NT2/D1 (cell line): ENCODE measurements at regions not wholly inside any gene's neighbourhood (a gene's known extent, or its start where the extent isn't known, plus 50 kb on each side); places are given as distances from the start of the nearest gene placed in this dataset.

Source experiments
- DNase-seq: peaks from one replicate; pipeline ENCODE4 v3.0.0-alpha.2; 2011; ENCODE audit warnings: low read depth, low spot score
- H3K27me3 ChIP-seq: 2 replicates; pipeline ENCODE4 v1.6.0; 2011; ENCODE audit warnings: mild to moderate bottlenecking; ENCODE audit not compliant: insufficient read length, insufficient read depth
- H3K36me3 ChIP-seq: 2 replicates; pipeline ENCODE4 v1.6.1; 2011; ENCODE audit warnings: mild to moderate bottlenecking, low read length, mixed read lengths; ENCODE audit not compliant: insufficient read depth, insufficient read length
- H3K4me1 ChIP-seq: 2 replicates; pipeline ENCODE4 v1.5.1; 2011; ENCODE audit not compliant: insufficient read depth, insufficient read length
- H3K4me3 ChIP-seq: 2 replicates; pipeline ENCODE4 v1.5.1; 2011; ENCODE audit warnings: low read depth; ENCODE audit not compliant: insufficient read length
- H3K9ac ChIP-seq: 2 replicates; pipeline ENCODE4 v1.6.0; 2011; ENCODE audit warnings: low read depth; ENCODE audit not compliant: insufficient read length
- H3K9me3 ChIP-seq: 2 replicates; pipeline ENCODE4 v1.5.1; 2011; ENCODE audit warnings: mild to moderate bottlenecking, low read length; ENCODE audit not compliant: insufficient read depth
- SUZ12 ChIP-seq: IDR thresholded peaks from 2 replicates; pipeline ENCODE4 v1.6.1; 2011; ENCODE audit not compliant: insufficient read length, insufficient read depth; ENCODE audit errors: extremely low read depth
- YY1 ChIP-seq: IDR thresholded peaks from 2 replicates; pipeline ENCODE4 v1.6.1; 2011; ENCODE audit not compliant: insufficient read length, insufficient read depth
- ZNF274 ChIP-seq: IDR thresholded peaks from 2 replicates; pipeline ENCODE4 v1.6.1; 2011; ENCODE audit warnings: mild to moderate bottlenecking, low read depth, low read length

DNA sequence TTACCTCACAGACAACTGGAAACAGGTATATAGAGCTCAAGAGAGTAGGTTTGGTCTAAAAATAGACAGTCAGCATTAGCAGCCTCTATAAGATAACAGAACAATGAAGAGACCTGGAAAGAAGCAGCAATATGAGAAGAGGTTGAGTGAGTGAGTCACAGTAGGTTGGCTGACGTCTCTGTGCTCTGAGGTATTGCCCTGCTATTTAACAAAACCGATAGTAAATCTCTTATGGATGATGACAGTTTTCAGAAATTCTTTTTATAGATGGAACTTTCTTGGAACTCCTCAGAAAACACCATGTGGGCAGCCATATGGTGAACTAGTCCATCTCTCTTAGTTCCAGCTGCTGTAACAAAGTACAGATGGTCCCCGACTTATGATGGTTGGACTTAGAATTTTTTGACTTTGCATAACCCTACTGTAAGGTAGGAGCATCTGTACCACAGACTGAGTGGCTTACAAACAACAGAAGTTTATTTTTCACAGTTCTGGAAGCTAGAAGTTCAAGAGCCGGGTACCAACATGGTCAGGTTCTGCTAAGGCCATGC is 123.5 kb downstream of the MBD2 start:
- Histone ChIP-seq H3K27me3 (no peaks in the 10 kb centered on the region), H3K4me1 (no peaks in the 10 kb centered on the region), H3K9me3 (no peaks in the 10 kb centered on the region), H3K9ac (no peak overlapping the region), H3K36me3 (no peaks in the 10 kb centered on the region), H3K4me3 (no peak overlapping the region)
- no peak for TF ChIP-seq ZNF274
- no peak for TF ChIP-seq SUZ12
- no peak for TF ChIP-seq YY1
- no peak for DNase-seq

DNA sequence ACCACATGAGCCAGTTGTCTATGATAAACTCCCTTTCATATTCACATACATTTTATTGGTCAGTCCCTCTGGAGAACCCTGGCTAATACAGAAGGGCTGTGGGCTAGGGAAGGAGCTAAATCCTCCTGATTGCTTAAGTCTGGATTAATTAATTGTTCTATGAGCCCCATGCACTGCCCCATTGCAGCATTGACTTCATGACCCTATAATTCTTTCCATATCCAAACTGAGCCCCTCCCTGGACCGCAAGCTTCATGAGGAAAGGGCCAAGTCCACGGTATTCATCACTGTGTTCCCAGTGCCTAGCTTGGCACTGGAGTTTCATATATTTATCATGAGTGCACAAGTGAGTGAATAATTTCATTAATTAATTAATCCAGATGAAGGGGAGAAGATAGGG is 124.0 kb downstream of the MBD2 start:
- TF ChIP-seq SUZ12 (no peak), ZNF274 (no peak), YY1 (no peak)
- no peak overlapping the region for H3K9ac ChIP-seq
- H3K27me3 ChIP-seq, result no peaks in the 10 kb centered on the region
- DNase-seq, result no peak
- H3K36me3 ChIP-seq, result no peaks in the 10 kb centered on the region
- H3K4me3 ChIP-seq, result no peak overlapping the region
- H3K9me3 ChIP-seq, result no peaks in the 10 kb centered on the region
- H3K4me1 ChIP-seq, result no peaks in the 10 kb centered on the region

DNA sequence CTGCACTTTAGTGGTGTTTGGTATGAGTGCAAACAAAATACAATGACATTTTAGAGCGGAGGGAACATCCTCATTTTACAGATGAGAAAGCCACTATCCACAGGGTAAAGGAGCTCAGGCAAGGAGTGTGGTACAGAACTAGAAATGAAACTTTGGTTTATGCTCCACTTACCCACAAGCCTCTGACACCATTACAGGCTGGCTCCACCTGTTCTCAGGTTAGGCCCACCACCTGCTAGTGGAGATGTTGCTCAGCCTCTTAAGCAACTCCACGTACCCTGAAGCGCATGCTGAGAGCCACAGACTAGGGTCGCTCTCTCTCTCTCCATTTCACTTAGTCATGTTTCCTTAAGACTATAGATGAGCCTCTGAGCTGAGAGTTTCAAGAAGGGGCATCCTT is 130.0 kb downstream of the MBD2 start:
- DNase-seq, result no peak
- H3K9me3 ChIP-seq, result no peaks in the 10 kb centered on the region
- H3K9ac ChIP-seq, result no peak overlapping the region
- no peak for TF ChIP-seq SUZ12
- no peaks in the 10 kb centered on the region for H3K4me1 ChIP-seq
- H3K36me3 ChIP-seq, result no peaks in the 10 kb centered on the region
- no peaks in the 10 kb centered on the region for H3K27me3 ChIP-seq
- no peak overlapping the region for H3K4me3 ChIP-seq

DNA sequence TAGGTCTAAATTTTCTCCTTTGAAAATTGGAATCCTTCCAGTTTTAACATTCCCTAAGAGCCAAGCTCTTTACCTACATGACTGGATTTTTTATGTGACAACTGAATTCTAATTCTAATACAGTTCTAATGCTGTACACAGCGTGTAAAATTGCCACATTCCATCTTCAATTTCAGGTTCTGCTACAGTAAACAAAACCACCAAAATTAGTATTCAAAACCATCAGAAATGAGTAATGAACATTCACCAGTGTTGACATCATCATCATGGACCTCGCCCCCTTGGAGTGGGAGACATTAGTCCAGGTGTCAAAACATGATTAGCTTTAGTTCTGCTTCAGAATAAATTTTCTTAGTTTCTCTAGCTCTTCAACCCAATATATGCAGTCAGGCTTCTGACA is 133.6 kb downstream of the MBD2 start:
- no peaks in the 10 kb centered on the region for H3K36me3 ChIP-seq
- no peaks in the 10 kb centered on the region for H3K4me1 ChIP-seq
- no peak overlapping the region for H3K4me3 ChIP-seq
- no peak overlapping the region for H3K9ac ChIP-seq
- TF ChIP-seq SUZ12, result no peak
- no peak for TF ChIP-seq ZNF274
- no peak for TF ChIP-seq YY1
- no peaks in the 10 kb centered on the region for H3K27me3 ChIP-seq
- no peaks in the 10 kb centered on the region for H3K9me3 ChIP-seq
- no peak for DNase-seq

DNA sequence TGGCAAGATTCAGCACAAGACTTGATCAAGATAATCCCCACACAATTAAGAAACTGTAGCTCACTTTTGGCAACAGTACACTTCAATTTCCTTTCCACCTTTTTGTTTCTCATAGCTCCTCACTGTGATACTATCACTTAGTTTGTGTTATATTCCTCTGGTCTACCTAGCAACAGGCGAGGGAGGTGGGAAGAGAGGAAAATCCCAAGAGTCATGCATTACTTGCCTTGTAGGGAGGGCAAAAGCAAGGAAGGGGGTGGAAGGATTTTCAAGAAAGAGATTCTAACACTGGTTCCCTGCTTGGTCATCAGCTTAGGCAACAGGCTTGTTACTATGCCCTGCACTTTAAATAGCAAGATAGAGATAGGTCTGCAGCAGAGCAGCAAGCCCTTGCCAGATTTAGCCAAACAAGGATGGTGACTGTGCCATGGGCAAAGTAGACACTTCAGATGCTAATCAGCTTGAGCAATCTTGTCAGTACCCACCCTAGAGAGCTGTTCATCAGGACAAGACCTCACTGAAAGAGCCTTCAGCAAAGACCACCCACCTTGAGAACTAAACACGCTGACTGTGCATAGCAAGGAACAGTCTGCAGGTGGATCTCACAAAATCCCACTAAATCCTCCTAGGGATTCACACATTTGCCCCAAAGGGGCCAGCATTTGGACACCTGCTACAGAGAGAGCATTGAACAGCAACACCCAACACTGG is 134.6 kb downstream of the MBD2 start:
- Histone ChIP-seq H3K4me3 (no peak overlapping the region), H3K4me1 (no peaks in the 10 kb centered on the region), H3K36me3 (no peaks in the 10 kb centered on the region), H3K9ac (no peak overlapping the region), H3K9me3 (no peaks in the 10 kb centered on the region), H3K27me3 (no peaks in the 10 kb centered on the region)
- no peak for DNase-seq
- TF ChIP-seq YY1 (no peak), ZNF274 (no peak), SUZ12 (no peak)

DNA sequence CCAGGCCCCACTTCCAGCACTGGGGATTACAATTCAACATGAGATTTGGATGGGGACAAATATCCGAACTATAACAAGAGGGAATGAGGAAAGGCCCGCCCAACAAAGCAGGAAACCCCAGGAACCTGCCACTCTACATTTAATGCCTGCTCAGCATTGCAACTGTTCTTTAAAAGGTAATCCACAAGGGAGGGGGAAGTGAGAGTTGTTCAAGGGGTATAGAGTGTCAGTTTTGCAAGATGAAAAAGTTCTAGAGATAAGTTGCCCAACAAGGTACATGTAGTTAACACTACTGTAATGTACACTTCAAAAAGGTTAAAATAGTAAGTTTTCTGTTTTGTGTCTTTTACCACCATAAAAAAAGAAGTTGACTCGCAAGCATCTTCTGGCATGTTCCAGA is 137.6 kb downstream of the MBD2 start:
- H3K27me3 ChIP-seq, result no peaks in the 10 kb centered on the region
- H3K4me1 ChIP-seq, result no peaks in the 10 kb centered on the region
- no peaks in the 10 kb centered on the region for H3K36me3 ChIP-seq
- H3K9ac ChIP-seq, result no peak overlapping the region
- peaks cover 12% of the 10 kb centered on the region; the same call in 1 of the 2 replicates for H3K9me3 ChIP-seq
- no peak overlapping the region for H3K4me3 ChIP-seq
- no peak for DNase-seq
- TF ChIP-seq ZNF274, result no peak
- TF ChIP-seq SUZ12, result no peak
- no peak for TF ChIP-seq YY1

DNA sequence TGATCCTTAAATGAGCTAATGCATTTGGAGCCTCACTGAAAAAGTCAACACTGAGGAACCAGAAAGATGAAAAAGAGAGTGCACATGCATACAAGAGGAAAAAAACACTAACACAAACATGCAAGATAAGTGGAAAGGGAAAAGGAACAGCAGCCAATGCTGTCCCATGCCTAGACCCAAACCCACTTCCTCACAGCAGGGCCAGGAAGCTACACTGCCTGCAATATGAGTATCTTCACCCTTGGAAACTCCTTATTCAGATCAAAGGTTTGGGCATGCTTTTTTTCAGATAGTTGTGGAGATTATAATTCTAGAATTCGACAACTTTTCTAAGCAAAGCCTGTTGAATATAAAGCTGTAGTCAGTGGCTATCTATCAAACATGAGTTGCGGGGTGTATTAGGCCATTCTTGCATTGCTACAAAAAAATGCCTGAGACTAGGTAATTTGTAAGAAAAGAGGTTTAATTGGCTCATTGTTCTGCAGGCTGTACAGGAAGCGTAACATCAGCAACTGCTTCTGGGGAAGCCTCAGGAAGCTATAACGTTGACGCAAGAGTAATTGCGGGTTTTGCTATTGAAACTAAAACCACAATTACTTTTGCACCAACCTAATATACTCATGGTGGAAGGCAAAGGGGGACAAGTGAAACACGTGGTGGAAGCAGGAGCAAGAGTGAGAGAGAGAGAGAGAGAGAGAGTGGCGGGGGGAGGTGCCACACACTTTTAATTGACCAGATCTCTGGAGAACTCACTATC is 138.2 kb downstream of the MBD2 start:
- Histone ChIP-seq H3K4me3 (no peak overlapping the region), H3K27me3 (no peaks in the 10 kb centered on the region), H3K9ac (no peak overlapping the region), H3K9me3 (peaks cover 12% of the 10 kb centered on the region; the same call in 1 of the 2 replicates), H3K4me1 (no peaks in the 10 kb centered on the region), H3K36me3 (no peaks in the 10 kb centered on the region)
- no peak for TF ChIP-seq SUZ12
- TF ChIP-seq YY1, result no peak
- TF ChIP-seq ZNF274, result no peak
- no peak for DNase-seq
